ENCODE measurements at regions not wholly inside any gene's neighbourhood (a gene's known extent, or its start where the extent isn't known, plus 50 kb on each side); places are given as distances from the start of the nearest gene placed in this dataset.

DNA sequence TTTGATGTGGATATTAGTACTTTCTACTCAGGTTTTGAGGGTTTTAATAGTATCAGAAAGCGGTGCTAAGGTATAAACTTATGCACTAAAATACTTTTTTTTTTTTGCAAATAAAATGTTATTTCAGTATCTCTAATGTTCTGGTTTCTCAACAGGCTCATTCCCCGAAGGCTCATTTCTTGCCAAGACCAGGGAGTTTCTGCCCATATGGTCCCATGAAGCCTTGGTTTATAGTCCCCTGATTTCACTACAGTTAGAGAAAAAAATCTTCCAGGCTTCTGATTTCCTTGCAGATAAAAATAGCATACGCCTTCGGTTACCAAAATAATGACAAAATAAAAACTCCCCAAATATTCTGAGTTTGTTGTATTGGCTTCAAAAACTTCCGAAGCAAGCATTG is 814.2 kb upstream of the PABPC4L start:
- H3K4me3 ChIP-seq (replicated peaks in 1 of 2; ENCODE audit: low read depth in 2 of 2, low read length in 2 of 2): no peak overlapping the region
- no peak for DNase-seq (ENCODE audit: low read depth in 2 of 2)
- TF ChIP-seq, protein P1, sequence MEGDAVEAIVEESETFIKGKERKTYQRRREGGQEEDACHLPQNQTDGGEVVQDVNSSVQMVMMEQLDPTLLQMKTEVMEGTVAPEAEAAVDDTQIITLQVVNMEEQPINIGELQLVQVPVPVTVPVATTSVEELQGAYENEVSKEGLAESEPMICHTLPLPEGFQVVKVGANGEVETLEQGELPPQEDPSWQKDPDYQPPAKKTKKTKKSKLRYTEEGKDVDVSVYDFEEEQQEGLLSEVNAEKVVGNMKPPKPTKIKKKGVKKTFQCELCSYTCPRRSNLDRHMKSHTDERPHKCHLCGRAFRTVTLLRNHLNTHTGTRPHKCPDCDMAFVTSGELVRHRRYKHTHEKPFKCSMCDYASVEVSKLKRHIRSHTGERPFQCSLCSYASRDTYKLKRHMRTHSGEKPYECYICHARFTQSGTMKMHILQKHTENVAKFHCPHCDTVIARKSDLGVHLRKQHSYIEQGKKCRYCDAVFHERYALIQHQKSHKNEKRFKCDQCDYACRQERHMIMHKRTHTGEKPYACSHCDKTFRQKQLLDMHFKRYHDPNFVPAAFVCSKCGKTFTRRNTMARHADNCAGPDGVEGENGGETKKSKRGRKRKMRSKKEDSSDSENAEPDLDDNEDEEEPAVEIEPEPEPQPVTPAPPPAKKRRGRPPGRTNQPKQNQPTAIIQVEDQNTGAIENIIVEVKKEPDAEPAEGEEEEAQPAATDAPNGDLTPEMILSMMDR (IDR thresholded peaks at IDR 0.05; ENCODE audit: low read depth, low read length): no peak

DNA sequence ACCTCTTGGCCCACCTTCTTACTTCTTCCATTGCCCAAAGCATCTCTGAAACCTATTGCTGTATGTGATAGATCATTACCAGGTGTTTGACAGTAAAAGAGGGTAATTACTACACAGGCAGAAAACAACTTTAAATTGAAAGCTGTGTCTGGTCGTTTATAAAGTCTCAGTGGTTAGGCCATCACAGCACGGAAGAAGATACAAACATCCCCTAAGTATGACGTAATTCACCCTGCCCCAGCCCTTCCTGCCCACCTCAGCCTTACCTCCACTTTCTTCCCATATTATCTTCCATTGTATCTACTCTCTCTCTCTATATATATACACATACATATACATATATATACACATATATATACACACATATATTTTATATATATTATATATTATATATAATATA is 805.8 kb upstream of the PABPC4L start:
- TF ChIP-seq, protein P1 (IDR thresholded peaks at IDR 0.05; ENCODE audit: low read depth, low read length): no peak
- no peak for DNase-seq (ENCODE audit: low read depth in 2 of 2)
- no peak overlapping the region for H3K4me3 ChIP-seq (replicated peaks in 1 of 2; ENCODE audit: low read depth in 2 of 2, low read length in 2 of 2)

DNA sequence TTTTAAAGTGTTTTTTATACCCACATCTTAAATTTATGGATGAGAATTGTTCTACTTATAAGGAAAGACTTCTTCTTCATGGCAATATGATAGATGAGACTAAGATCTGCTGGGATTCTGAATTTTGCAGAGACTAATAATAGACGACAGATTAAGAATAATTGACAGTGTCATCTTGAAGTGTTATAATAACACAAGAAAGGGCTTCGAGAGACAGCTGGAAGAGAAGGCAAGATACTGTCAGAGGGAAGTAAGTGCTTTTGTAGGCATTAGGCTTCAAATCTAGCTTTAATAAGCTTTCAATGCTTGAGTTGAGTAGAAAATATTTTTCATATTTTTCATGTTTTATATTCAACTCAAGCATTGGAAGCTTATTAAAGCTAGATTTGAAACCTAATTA is 797.6 kb upstream of the PABPC4L start:
- DNase-seq (ENCODE audit: low read depth in 2 of 2): no peak
- H3K4me3 ChIP-seq (replicated peaks in 1 of 2; ENCODE audit: low read depth in 2 of 2, low read length in 2 of 2): no peak overlapping the region
- TF ChIP-seq, protein P1 (IDR thresholded peaks at IDR 0.05; ENCODE audit: low read depth, low read length): no peak

DNA sequence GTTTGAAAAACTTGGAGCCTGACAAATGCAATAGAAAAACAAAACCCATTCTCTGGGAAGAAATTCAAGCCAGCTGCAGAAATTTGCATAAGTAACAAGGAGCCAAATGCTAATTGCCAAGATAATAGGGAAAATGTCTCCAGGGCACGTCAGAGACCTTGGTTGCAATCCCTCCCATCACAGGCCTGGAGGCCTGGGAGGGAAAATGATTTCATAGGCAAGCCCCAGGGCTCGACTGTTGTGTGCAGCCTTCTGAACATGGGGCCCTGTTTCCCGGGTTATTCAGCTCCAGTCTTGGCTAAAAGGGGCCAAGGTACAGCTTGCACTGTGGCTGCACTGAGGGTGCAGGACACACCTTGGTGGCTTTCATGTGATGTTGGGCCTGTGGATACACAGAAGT is 760.4 kb upstream of the PABPC4L start:
- H3K4me3 ChIP-seq (replicated peaks in 1 of 2; ENCODE audit: low read depth in 2 of 2, low read length in 2 of 2): no peak overlapping the region
- DNase-seq (ENCODE audit: low read depth in 2 of 2): no peak
- TF ChIP-seq, protein P1 (IDR thresholded peaks at IDR 0.05; ENCODE audit: low read depth, low read length): no peak

DNA sequence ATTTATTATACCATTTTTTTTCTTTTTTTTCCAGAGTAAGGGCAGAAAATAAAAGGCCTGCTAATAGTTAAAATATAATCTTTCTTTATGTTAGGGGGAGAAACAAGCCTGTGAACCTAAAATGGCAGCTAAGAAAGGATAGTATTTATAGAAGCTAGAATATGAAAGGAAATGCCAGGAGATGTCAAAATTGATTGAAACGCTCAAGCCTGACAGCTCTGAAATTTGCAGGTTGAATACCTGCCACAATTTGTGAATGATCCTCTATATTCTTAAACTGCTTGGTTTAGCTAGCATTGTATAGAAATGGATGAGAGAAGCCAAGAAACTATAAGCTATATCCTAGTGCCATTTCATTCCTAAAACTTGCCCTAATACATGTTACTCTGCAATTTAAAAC is 757.3 kb upstream of the PABPC4L start:
- TF ChIP-seq, protein P1 (IDR thresholded peaks at IDR 0.05; ENCODE audit: low read depth, low read length): no peak
- H3K4me3 ChIP-seq (replicated peaks in 1 of 2; ENCODE audit: low read depth in 2 of 2, low read length in 2 of 2): no peak overlapping the region
- DNase-seq (ENCODE audit: low read depth in 2 of 2): no peak

DNA sequence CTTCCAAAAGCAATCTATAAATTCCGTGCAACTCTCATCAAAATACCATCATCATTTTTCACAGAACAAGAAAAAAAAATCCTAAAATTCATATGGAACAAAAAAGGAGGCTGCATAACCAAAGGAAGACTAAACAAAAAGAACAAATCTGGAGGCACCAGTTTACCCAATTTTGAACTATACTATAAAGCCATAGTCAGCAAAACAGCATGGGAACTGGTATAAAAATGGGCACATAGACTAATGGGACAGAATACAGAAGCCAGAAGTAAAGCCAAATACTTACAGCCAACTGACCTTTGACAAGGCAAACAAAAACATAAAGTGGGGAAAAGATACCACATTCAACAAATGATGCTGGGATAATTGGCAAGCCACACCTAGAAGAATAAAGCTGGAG is 753.5 kb upstream of the PABPC4L start:
- no peak for DNase-seq (ENCODE audit: low read depth in 2 of 2)
- no peak overlapping the region for H3K4me3 ChIP-seq (replicated peaks in 1 of 2; ENCODE audit: low read depth in 2 of 2, low read length in 2 of 2)
- TF ChIP-seq, protein P1 (IDR thresholded peaks at IDR 0.05; ENCODE audit: low read depth, low read length): no peak

DNA sequence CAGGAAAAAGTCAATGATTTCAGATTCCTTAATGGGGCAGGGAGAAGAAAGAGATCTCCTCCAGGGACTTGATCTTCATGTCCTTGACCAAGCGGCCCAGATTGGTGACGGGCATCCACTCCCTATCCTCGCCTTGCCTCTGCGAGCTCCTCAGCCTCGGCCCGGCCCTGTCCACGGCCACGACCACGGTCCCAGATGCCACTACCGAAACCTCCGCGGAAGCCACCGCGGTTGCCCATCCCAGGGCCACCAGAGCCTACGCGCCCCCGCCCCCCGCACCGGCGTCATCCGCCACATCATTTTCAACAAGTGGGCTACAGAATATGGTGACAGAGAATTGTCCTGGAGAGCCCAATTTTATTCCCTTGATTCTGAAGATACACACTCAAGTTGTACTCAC is 751.2 kb upstream of the PABPC4L start:
- no peak for DNase-seq (ENCODE audit: low read depth in 2 of 2)
- TF ChIP-seq, protein P1 (IDR thresholded peaks at IDR 0.05; ENCODE audit: low read depth, low read length): no peak
- H3K4me3 ChIP-seq (replicated peaks in 1 of 2; ENCODE audit: low read depth in 2 of 2, low read length in 2 of 2): no peak overlapping the region
